ENCODE measurements at regions not wholly inside any gene's neighbourhood (a gene's known extent, or its start where the extent isn't known, plus 50 kb on each side); places are given as distances from the start of the nearest gene placed in this dataset.

DNA sequence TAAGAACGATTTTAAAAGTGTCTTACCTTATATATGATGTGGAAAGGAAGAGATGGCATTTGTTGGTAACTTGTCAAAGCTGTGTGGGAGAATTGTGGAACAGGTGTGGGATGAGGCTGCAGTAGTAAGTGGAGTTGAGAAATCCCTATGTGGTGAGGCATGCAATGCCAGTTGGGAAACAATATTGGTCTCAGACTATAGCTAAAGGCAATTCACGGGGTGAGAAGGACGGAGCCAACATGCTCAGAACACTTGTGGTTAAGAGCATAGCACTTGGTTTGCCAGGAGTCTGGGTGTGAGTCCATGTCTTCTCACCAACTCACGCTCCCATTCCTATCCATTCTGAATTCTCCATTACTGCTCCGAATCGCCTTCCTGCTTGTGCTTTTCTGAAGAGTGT is 615.6 kb upstream of the ADAMTS9 start:
- H3K27ac ChIP-seq, result no peak overlapping the region
- DNase-seq (ENCODE audit: low read depth in 1 of 2, low spot score in 2 of 2), result no peak
- H3K36me3 ChIP-seq, result no peaks in the 10 kb centered on the region
- no peaks in the 10 kb centered on the region for H3K27me3 ChIP-seq (replicated peaks)
- no peak overlapping the region for H3K4me3 ChIP-seq
- peaks cover 10% of the 10 kb centered on the region; the same call in 1 of the 2 replicates for H3K4me1 ChIP-seq (replicated peaks)
- H3K9me3 ChIP-seq (replicated peaks), result no peaks in the 10 kb centered on the region

DNA sequence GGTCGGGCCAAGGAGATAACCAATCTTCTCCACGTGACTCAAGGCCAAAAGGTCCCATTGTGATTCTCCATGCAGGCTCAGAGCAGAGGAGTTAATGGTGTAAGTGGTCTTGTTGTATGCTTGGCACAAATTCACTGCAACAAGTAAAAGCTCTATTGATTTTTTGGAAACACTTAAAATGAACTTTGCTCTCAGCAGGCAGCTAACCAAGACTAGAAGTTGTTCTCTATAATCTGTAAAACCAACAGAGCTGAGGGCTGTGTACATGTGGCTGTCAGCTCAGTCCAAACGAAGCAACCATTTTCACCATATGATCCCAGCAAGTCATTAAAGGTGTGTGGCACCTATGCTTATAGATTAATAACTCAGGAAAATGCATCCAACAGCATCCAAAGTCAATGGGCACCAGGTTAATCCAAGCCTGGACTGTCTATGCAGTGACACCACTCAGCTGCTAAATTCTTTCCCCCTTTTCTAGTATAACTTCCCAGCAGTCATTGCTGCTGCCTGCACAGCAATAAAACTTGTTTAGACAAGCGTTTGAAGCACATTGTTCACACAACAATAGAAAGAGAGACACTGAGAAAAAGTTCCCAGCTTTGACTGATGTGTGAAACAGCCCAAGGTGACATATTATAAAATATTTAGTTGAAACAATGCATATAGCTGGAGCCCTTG is 603.8 kb upstream of the ADAMTS9 start:
- no peaks in the 10 kb centered on the region for H3K4me1 ChIP-seq (replicated peaks)
- no peaks in the 10 kb centered on the region for H3K27me3 ChIP-seq (replicated peaks)
- H3K4me3 ChIP-seq, result no peak overlapping the region
- no peak overlapping the region for H3K27ac ChIP-seq
- no peak for DNase-seq (ENCODE audit: low read depth in 1 of 2, low spot score in 2 of 2)
- H3K9me3 ChIP-seq (replicated peaks), result no peaks in the 10 kb centered on the region
- no peaks in the 10 kb centered on the region for H3K36me3 ChIP-seq

DNA sequence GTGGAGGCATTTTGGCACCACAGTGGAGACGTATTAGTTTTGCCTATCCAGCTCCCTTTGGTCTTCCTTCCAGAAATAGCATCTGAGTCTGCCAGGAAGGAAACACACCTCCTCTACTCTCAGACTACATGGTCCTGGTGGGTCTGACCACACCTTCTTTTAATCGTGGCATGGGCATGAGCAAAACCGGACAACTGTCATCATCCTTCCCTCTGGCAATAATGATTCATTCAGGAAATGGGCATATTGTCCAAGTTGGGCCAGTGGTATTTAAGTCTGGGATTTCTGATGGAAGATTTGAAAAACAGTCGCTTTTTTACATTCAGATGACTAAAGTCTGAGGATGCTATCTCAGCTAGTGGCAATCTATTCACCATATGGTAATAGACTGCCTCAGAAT is 601.0 kb upstream of the ADAMTS9 start:
- Histone ChIP-seq H3K36me3 (no peaks in the 10 kb centered on the region), H3K9me3 (replicated peaks) (no peaks in the 10 kb centered on the region), H3K27ac (no peak overlapping the region), H3K4me1 (replicated peaks) (no peaks in the 10 kb centered on the region), H3K4me3 (no peak overlapping the region), H3K27me3 (replicated peaks) (no peaks in the 10 kb centered on the region)
- no peak for DNase-seq (ENCODE audit: low read depth in 1 of 2, low spot score in 2 of 2)

DNA sequence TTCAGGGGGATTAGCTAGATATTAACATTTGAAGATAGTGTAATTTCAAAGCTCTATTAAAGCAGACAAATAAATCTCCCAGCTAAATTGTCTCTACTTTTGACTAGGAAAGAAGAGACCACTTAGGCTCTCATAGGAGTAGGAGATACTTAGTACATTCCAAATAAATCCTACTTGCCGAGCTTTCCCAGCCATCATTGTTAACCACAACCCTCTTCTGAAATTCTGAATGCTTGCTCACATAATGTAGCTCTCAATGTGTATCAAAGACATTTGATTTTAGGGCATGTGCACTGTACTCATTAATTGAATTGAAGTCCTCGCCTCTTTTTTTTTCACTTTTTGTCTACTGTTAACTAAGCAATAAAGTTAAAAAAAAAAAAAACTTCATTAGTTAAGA is 598.2 kb upstream of the ADAMTS9 start:
- DNase-seq (ENCODE audit: low read depth in 1 of 2, low spot score in 2 of 2), result no peak
- H3K36me3 ChIP-seq, result no peaks in the 10 kb centered on the region
- H3K27ac ChIP-seq, result no peak overlapping the region
- no peaks in the 10 kb centered on the region for H3K4me1 ChIP-seq (replicated peaks)
- H3K4me3 ChIP-seq, result no peak overlapping the region
- H3K9me3 ChIP-seq (replicated peaks), result no peaks in the 10 kb centered on the region
- H3K27me3 ChIP-seq (replicated peaks), result no peaks in the 10 kb centered on the region

DNA sequence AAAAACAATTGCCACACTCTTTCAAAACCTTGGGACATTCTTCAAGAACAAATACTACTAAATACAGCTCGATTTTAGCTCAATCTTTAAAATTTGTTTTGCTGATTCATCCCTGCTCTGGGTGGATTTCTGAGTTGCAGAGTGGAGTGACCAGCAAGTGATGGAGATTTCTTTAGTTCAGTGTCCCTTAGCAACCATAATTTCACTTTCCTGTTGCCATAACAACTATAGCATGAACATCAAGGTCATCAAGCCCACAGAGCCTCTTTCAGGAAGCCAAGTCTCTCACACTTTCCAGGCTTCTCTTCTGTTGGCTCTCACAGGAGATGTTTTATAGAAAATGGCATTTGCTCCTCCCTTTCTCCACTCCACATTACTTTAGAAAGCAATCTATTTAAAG is 597.2 kb upstream of the ADAMTS9 start:
- no peak for DNase-seq (ENCODE audit: low read depth in 1 of 2, low spot score in 2 of 2)
- no peak overlapping the region for H3K27ac ChIP-seq
- no peaks in the 10 kb centered on the region for H3K27me3 ChIP-seq (replicated peaks)
- H3K4me1 ChIP-seq (replicated peaks), result no peaks in the 10 kb centered on the region
- no peaks in the 10 kb centered on the region for H3K36me3 ChIP-seq
- no peak overlapping the region for H3K4me3 ChIP-seq
- H3K9me3 ChIP-seq (replicated peaks), result no peaks in the 10 kb centered on the region

DNA sequence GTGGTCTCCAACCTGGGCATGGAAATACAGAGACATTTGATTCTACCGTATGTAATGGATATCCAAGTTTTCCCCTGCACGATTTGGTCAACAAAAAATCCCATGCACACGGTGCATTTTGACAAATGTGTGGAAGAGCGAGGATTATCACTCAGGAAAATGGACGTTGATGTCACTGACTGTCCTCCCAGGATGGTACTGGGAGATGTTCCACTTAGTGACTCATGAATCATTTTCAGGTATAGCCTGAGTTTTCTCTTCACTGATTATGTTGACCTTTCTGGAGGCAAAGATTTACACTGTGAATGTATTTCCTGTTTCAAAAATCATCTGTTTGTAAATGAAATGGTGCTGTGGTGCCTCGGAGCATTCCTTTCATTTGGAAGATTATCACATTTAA is 596.7 kb upstream of the ADAMTS9 start:
- Histone ChIP-seq H3K9me3 (replicated peaks) (no peaks in the 10 kb centered on the region), H3K27me3 (replicated peaks) (no peaks in the 10 kb centered on the region), H3K4me1 (replicated peaks) (no peaks in the 10 kb centered on the region), H3K36me3 (no peaks in the 10 kb centered on the region), H3K4me3 (no peak overlapping the region), H3K27ac (no peak overlapping the region)
- no peak for DNase-seq (ENCODE audit: low read depth in 1 of 2, low spot score in 2 of 2)

DNA sequence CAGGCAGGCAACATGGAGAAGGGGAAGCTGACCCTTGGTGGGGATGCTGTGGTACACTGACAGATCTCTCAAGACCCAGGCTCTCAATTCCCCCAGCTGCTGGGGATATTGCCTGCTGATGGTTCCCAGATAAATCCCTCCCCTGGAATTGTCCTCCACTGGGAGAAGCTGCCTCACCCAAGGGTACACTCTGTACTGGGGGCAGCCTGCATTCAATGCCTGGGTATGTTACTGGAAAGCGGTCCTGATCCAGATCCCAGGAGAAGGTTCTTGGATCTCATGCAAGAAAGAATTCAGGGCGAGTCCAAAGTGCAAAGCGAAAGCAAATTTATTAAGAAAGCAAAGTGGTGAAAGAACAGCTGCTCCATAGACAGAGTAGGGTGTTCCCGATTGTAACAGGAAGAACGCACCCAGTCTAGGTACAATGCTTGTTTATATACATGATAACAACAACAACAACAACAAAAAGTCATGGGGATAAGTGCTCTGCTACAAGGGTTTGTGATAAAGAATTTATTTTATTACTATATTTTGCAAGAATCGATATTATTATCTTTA is 591.5 kb upstream of the ADAMTS9 start:
- Histone ChIP-seq H3K4me1 (replicated peaks) (no peaks in the 10 kb centered on the region), H3K27me3 (replicated peaks) (no peaks in the 10 kb centered on the region), H3K9me3 (replicated peaks) (no peaks in the 10 kb centered on the region), H3K27ac (no peak overlapping the region), H3K4me3 (no peak overlapping the region), H3K36me3 (no peaks in the 10 kb centered on the region)
- no peak for DNase-seq (ENCODE audit: low read depth in 1 of 2, low spot score in 2 of 2)

DNA sequence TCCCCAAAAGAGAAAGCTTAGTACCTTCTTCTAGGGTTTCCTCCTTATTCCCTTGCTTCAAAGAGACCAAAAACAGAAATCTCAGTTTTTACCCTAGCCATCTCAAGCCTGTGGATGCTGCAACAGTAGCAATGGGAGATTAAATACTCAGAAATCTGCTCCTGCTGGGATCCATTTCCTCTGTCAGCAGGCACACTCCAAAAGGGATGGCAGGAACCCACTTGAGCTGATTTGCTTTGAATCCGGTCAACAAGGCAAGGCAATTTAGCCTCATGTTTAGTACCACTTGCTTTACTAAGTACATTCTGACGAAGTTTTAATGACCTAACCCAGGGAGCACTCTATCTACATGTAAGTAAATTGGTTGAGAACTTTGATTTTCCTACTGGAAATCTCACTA is 590.0 kb upstream of the ADAMTS9 start:
- no peaks in the 10 kb centered on the region for H3K27me3 ChIP-seq (replicated peaks)
- no peaks in the 10 kb centered on the region for H3K4me1 ChIP-seq (replicated peaks)
- no peak overlapping the region for H3K4me3 ChIP-seq
- H3K36me3 ChIP-seq, result no peaks in the 10 kb centered on the region
- DNase-seq (ENCODE audit: low read depth in 1 of 2, low spot score in 2 of 2), result no peak
- H3K27ac ChIP-seq, result no peak overlapping the region
- no peaks in the 10 kb centered on the region for H3K9me3 ChIP-seq (replicated peaks)

DNA sequence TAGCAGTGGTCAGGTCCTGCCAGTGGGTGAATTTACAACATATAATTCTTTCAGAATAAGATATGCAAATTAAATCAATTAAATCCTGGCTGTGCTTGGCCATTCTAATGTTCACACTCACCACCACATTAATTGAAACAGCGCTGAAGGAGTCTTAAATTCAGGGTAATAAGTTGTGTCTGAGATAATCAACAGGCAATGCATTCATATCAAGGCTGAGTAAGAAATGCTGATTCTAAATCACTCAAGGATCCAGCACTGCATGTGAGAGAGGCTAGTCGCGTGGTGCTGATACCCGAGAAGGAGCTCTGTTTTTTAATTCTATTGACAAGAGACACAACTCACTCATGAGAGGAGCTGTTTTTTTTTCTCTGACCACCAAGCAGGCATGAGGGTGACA is 588.8 kb upstream of the ADAMTS9 start:
- no peaks in the 10 kb centered on the region for H3K36me3 ChIP-seq

DNA sequence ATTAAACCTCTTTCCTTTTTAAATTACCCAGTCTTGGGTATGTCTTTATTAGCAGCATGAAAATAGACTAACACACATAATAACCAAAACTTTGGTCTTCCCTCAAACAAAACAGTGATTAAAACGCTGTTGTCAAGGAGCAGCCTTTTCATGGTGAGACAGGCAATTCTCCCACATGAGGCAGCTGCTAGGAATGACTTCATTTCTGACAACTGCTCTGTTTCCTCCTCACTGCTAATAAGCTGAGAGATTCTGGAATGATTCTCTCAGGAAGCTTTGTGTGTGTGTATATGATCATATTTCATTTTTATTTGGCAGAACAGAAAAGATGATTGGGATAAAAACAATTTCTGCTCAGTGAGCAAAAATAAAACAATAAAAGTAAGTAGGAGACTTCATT is 580.6 kb upstream of the ADAMTS9 start:
- no peaks in the 10 kb centered on the region for H3K27me3 ChIP-seq (replicated peaks)
- H3K36me3 ChIP-seq, result no peaks in the 10 kb centered on the region
- H3K27ac ChIP-seq, result no peak overlapping the region
- H3K4me3 ChIP-seq, result no peak overlapping the region
- no peaks in the 10 kb centered on the region for H3K9me3 ChIP-seq (replicated peaks)
- H3K4me1 ChIP-seq (replicated peaks), result no peaks in the 10 kb centered on the region
- DNase-seq (ENCODE audit: low read depth in 1 of 2, low spot score in 2 of 2), result no peak

More for the DNA sequence above, 588.8 kb upstream of the ADAMTS9 start:
- Histone ChIP-seq H3K27me3 (replicated peaks) (no peaks in the 10 kb centered on the region), H3K4me3 (no peak overlapping the region), H3K9me3 (replicated peaks) (no peaks in the 10 kb centered on the region), H3K4me1 (replicated peaks) (no peaks in the 10 kb centered on the region), H3K27ac (no peak overlapping the region)
- no peak for DNase-seq (ENCODE audit: low read depth in 1 of 2, low spot score in 2 of 2)

DNA sequence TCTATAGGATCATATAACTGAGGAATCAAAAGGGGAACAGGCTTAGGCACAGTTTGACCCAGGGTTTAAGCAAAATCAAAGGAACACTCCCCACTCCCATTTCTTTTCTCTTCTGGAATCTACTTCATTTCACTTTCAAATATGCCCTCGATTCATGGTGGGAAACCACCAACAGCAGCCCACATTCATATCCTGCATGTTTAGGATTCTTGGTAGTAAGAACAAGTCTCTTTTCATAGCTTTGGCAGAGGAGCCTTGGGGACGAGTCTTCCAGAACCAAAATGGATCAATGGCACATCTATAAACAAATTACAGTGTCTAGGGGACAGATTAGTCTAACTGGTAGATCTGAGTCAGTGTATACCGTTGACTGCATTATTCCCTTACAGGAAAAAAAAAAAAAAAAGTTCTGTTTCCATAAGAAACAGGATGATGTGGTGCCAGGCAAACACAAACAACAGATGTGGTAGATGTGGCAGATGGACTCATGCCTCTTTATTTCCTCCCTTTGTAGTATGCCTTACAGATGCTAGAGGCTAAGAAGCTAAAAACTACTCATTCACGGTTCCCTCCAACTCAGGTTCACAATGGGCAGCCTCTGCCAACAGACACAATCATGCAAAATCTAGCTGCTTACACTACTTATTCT is 578.3 kb upstream of the ADAMTS9 start:
- Histone ChIP-seq H3K27me3 (replicated peaks) (no peaks in the 10 kb centered on the region), H3K36me3 (no peaks in the 10 kb centered on the region), H3K27ac (no peak overlapping the region), H3K4me1 (replicated peaks) (no peaks in the 10 kb centered on the region), H3K4me3 (no peak overlapping the region), H3K9me3 (replicated peaks) (no peaks in the 10 kb centered on the region)
- no peak for DNase-seq (ENCODE audit: low read depth in 1 of 2, low spot score in 2 of 2)

DNA sequence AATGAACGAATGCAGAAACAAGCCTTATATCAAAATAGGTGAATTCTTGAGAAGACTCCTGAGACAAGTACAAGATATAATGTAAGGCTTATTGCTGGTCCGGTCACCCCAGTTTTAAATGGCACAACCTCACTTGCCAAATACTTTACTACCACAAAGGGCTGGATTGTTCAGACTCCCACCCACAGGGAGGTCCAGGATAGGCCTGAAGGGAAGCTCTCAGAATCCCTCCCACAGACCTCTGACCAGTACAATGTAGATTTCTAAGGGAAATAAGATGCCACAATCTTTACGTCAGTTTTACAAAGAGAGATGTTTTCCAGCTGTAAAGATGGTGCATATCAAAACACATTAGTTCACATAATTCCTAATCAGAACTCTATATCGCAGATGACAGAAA is 577.7 kb upstream of the ADAMTS9 start:
- H3K9me3 ChIP-seq (replicated peaks), result no peaks in the 10 kb centered on the region
- H3K27ac ChIP-seq, result no peak overlapping the region
- DNase-seq (ENCODE audit: low read depth in 1 of 2, low spot score in 2 of 2), result no peak
- no peaks in the 10 kb centered on the region for H3K27me3 ChIP-seq (replicated peaks)
- H3K36me3 ChIP-seq, result no peaks in the 10 kb centered on the region
- no peak overlapping the region for H3K4me3 ChIP-seq
- no peaks in the 10 kb centered on the region for H3K4me1 ChIP-seq (replicated peaks)

DNA sequence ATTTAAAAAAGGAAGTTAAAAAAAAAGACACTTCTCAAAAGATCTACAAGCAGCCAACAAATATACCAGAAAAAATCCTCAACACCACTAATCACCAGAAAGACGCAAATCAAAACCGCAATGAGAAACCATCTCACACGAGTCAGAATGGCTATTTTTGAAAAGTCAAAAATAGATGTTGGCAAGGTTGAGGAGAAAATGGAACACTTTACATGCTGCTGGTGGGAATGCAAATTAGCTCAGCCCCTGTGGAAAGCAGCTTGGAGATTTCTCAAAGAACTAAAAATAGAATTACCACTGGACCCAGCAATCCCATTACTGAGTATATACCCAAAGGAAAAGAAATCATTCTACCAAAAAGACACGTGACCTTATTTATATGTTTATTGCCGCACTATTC is 574.7 kb upstream of the ADAMTS9 start:
- no peak for DNase-seq (ENCODE audit: low read depth in 1 of 2, low spot score in 2 of 2)
- no peaks in the 10 kb centered on the region for H3K9me3 ChIP-seq (replicated peaks)
- no peak overlapping the region for H3K4me3 ChIP-seq
- no peak overlapping the region for H3K27ac ChIP-seq
- no peaks in the 10 kb centered on the region for H3K36me3 ChIP-seq
- no peaks in the 10 kb centered on the region for H3K27me3 ChIP-seq (replicated peaks)
- no peaks in the 10 kb centered on the region for H3K4me1 ChIP-seq (replicated peaks)

DNA sequence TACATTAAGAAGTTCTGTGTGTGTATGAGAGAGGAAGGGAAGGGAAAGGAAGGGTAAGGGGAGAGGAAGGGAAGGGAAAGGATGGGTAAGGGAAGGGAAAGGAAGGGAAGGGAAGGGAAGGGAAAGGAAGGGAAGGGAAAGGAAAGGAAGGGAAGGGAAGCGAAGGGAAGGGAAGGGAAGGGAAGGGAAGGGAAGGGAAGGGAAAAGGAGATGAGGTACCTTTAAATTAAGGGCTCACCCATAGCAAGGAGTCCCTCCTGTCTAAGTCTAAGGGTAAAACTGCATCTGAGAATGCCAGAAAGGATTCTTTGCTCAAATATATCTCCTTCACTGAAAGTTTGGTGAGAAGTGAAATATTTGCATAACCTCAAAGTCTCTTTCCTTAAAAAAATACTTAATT is 572.1 kb upstream of the ADAMTS9 start:
- Histone ChIP-seq H3K4me1 (replicated peaks) (no peaks in the 10 kb centered on the region), H3K27me3 (replicated peaks) (no peaks in the 10 kb centered on the region), H3K27ac (no peak overlapping the region), H3K36me3 (no peaks in the 10 kb centered on the region), H3K9me3 (replicated peaks) (no peaks in the 10 kb centered on the region), H3K4me3 (no peak overlapping the region)
- DNase-seq (ENCODE audit: low read depth in 1 of 2, low spot score in 2 of 2), result no peak

Data from SJSA1 (cell line).